ENCODE measurements at regions not wholly inside any gene's neighbourhood (a gene's known extent, or its start where the extent isn't known, plus 50 kb on each side); places are given as distances from the start of the nearest gene placed in this dataset.

DNA sequence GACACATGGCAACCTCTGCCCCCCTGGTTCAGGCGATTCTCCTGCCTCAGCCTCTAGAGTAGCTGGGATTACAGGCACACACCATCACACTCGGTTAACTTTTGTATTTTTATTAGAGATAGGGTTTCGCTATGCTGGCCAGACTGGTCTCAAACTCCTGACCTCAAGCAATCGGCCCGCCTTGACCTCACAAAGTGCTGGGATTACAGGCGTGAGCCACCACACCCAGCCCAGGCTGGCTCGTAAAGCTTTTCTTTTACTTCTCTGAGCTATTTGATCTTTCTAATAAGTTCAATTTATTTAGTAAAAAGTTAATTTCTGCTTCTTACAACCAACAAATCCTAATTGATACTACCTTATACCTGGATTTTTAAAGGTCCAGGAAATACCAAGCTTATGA lies 127.4 kb upstream of the KRR1 start:
- POLR2A ChIA-PET, result interaction anchor here (1.7 kb wide), 1 partner anchor 393 kb away, joined by 9 read pairs; the partner anchor contains the start of gene PHLDA1
- Histone ChIP-seq H3K79me2 (ENCODE audit: insufficient read depth, low read length) (no peaks in the 10 kb centered on the region), H3K36me3 (replicated peaks in 1 of 2; ENCODE audit: control insufficient read depth in 1 of 2, insufficient read depth in 2 of 2, low read length in 2 of 2) (no peaks in the 10 kb centered on the region), H3K4me1 (ENCODE audit: insufficient read depth, low read length) (peaks cover 63% of the 10 kb centered on the region), H3K4me3 (replicated peaks in 1 of 3; ENCODE audit: insufficient read depth in 1 of 3, low read depth in 2 of 3, low read length in 3 of 3) (no peak overlapping the region), H2AFZ (ENCODE audit: low read length) (no peak overlapping the region), H3K27ac (ENCODE audit: extremely low read length, insufficient read depth, low read length) (no peak overlapping the region), H4K20me1 (ENCODE audit: insufficient read depth, low read length) (no peaks in the 10 kb centered on the region), H3K9me3 (ENCODE audit: low read length) (no peaks in the 10 kb centered on the region), H3K27me3 (ENCODE audit: control insufficient read depth in 1 of 2, insufficient read depth in 2 of 2, low read length in 2 of 2) (no peaks in the 10 kb centered on the region), H3K9ac (ENCODE audit: insufficient read depth, low read depth, low read length) (no peak overlapping the region), H3K4me2 (ENCODE audit: low read depth, low read length) (no peak overlapping the region)
- no TSS peak for BruUV-seq (replicated peaks)
- intact Hi-C loops (cut with micrococcal nuclease; ENCODE audit: unreplicated experiment) (loop anchor here (5.0 kb wide), 1 partner anchor 74 kb away; no protein-coding TSS in a partner anchor), in situ Hi-C loops (cut with HindIII; ENCODE audit: extremely low pct_ligation_motif_present, low pct_unique_long_range_greater_than_20kb) (no loop called here)
- TF ChIP-seq ZKSCAN8 (CRISPR knock-in tag; IDR thresholded peaks at IDR 0.05; ENCODE audit: borderline replicate concordance), result no peak
- 97% methylated on average over 7 of the region's 7 CpGs for WGBS (ENCODE audit: low lambda C conversion rate)
- no peak for DNase-seq (ENCODE audit: low spot score)
- no peak for FAIRE-seq
- CTCF ChIA-PET (ENCODE audit: low intra/inter-chr PET ratio, low total read pairs), result no interaction called here
- ATAC-seq, result no peak

DNA sequence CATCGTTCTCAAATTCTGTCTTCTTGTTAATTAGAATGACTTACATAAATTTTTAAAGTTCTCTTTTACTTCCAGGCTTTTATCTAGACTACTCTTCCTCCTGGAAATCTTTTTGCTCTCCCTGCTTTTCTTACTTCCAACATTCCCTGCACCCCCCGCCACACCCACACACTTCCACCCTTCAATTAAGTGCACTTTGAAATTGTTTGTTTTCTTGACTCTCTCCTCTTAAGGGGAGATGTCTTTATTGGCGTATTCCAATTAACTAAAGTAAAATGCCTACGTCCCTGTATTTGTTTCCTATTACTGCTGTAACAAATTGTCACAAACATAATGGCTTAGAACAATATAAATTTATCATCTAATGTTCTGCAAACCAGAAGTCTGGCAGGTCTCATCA lies 125.2 kb upstream of the KRR1 start:
- Histone ChIP-seq H3K9ac (ENCODE audit: insufficient read depth, low read depth, low read length) (no peak overlapping the region), H2AFZ (ENCODE audit: low read length) (no peak overlapping the region), H4K20me1 (ENCODE audit: insufficient read depth, low read length) (no peaks in the 10 kb centered on the region), H3K79me2 (ENCODE audit: insufficient read depth, low read length) (no peaks in the 10 kb centered on the region), H3K27me3 (ENCODE audit: control insufficient read depth in 1 of 2, insufficient read depth in 2 of 2, low read length in 2 of 2) (no peaks in the 10 kb centered on the region), H3K27ac (ENCODE audit: extremely low read length, insufficient read depth, low read length) (peak overlapping the region; percentile 66), H3K36me3 (replicated peaks in 1 of 2; ENCODE audit: control insufficient read depth in 1 of 2, insufficient read depth in 2 of 2, low read length in 2 of 2) (no peaks in the 10 kb centered on the region), H3K4me3 (replicated peaks in 1 of 3; ENCODE audit: insufficient read depth in 1 of 3, low read depth in 2 of 3, low read length in 3 of 3) (no peak overlapping the region), H3K9me3 (ENCODE audit: low read length) (no peaks in the 10 kb centered on the region), H3K4me2 (ENCODE audit: low read depth, low read length) (no peak overlapping the region), H3K4me1 (ENCODE audit: insufficient read depth, low read length) (peaks cover 64% of the 10 kb centered on the region)
- 94% methylated on average over 4 of the region's 4 CpGs for WGBS (ENCODE audit: low lambda C conversion rate)
- no peak for ATAC-seq
- FAIRE-seq, result no peak
- ChIA-PET CTCF (ENCODE audit: low intra/inter-chr PET ratio, low total read pairs) (no interaction called here), POLR2A (interaction anchor here (1.0 to 1.7 kb wide), 4 partner anchors 13 to 395 kb away, joined by 3 to 10 read pairs (median 6); partner anchors contain the start of gene PHLDA1)
- in situ Hi-C loops (cut with HindIII; ENCODE audit: extremely low pct_ligation_motif_present, low pct_unique_long_range_greater_than_20kb) (no loop called here), intact Hi-C loops (cut with micrococcal nuclease; ENCODE audit: unreplicated experiment) (loop anchor here (5.0 kb wide), 1 partner anchor 76 kb away; no protein-coding TSS in a partner anchor)
- no peak for DNase-seq (ENCODE audit: low spot score)
- no TSS peak for BruUV-seq (replicated peaks)
- no peak for TF ChIP-seq ZFP82 (CRISPR knock-in tag; IDR thresholded peaks at IDR 0.05; ENCODE audit: borderline replicate concordance)
- TF ChIP-seq, protein P1, sequence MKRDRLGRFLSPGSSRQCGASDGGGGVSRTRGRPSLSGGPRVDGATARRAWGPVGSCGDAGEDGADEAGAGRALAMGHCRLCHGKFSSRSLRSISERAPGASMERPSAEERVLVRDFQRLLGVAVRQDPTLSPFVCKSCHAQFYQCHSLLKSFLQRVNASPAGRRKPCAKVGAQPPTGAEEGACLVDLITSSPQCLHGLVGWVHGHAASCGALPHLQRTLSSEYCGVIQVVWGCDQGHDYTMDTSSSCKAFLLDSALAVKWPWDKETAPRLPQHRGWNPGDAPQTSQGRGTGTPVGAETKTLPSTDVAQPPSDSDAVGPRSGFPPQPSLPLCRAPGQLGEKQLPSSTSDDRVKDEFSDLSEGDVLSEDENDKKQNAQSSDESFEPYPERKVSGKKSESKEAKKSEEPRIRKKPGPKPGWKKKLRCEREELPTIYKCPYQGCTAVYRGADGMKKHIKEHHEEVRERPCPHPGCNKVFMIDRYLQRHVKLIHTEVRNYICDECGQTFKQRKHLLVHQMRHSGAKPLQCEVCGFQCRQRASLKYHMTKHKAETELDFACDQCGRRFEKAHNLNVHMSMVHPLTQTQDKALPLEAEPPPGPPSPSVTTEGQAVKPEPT (CRISPR knock-in tag; IDR thresholded peaks at IDR 0.05; ENCODE audit: low read depth), result no peak
- TF ChIP-seq ZNF143 (CRISPR knock-in tag; IDR thresholded peaks at IDR 0.05), result no peak
- TF ChIP-seq ZNF878 (CRISPR knock-in tag; IDR thresholded peaks at IDR 0.05), result no peak
- no peak for TF ChIP-seq ZNF766 (CRISPR knock-in tag; IDR thresholded peaks at IDR 0.05; ENCODE audit: borderline replicate concordance)
- TF ChIP-seq ZNF256 (CRISPR knock-in tag; conservative IDR thresholded peaks at IDR 0.05), result no peak
- no peak for TF ChIP-seq ZNF607 (CRISPR knock-in tag; IDR thresholded peaks at IDR 0.05; ENCODE audit: borderline replicate concordance)
- TF ChIP-seq FOSL2 (CRISPR knock-in tag; IDR thresholded peaks at IDR 0.05), result no peak
- TF ChIP-seq NKX3-1 (CRISPR knock-in tag; IDR thresholded peaks at IDR 0.05), result no peak
- TF ChIP-seq SMARCC2 (IDR thresholded peaks at IDR 0.05), result no peak
